ENCODE measurements at regions not wholly inside any gene's neighbourhood (a gene's known extent, or its start where the extent isn't known, plus 50 kb on each side); places are given as distances from the start of the nearest gene placed in this dataset.

DNA sequence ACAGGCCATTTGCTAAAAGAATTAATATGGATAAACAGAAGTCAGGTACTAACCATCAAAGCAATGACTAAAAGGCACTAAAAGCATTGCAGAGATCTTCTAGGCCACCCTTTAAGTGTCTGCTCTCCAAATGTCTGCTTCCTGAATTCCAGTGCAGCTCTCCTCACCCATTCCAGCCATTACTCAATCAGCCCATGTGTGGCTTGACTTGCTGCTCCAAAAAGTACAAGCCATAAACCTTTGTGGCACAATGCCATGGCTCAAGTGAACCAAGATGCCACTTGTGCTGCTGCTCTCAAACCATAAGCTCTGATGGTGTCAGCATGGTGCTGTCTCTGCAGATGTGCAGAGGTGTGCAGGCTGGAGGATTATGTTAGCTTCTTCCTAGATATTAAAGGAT lies 290.2 kb upstream of the POU5F2 start:
- TF ChIP-seq, protein P1, sequence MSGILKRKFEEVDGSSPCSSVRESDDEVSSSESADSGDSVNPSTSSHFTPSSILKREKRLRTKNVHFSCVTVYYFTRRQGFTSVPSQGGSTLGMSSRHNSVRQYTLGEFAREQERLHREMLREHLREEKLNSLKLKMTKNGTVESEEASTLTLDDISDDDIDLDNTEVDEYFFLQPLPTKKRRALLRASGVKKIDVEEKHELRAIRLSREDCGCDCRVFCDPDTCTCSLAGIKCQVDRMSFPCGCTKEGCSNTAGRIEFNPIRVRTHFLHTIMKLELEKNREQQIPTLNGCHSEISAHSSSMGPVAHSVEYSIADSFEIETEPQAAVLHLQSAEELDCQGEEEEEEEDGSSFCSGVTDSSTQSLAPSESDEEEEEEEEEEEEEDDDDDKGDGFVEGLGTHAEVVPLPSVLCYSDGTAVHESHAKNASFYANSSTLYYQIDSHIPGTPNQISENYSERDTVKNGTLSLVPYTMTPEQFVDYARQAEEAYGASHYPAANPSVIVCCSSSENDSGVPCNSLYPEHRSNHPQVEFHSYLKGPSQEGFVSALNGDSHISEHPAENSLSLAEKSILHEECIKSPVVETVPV (CRISPR knock-in tag; IDR thresholded peaks at IDR 0.05), result no peak
- no peak for TF ChIP-seq ISL1 (CRISPR knock-in tag; IDR thresholded peaks at IDR 0.05)
- TF ChIP-seq, protein P2, sequence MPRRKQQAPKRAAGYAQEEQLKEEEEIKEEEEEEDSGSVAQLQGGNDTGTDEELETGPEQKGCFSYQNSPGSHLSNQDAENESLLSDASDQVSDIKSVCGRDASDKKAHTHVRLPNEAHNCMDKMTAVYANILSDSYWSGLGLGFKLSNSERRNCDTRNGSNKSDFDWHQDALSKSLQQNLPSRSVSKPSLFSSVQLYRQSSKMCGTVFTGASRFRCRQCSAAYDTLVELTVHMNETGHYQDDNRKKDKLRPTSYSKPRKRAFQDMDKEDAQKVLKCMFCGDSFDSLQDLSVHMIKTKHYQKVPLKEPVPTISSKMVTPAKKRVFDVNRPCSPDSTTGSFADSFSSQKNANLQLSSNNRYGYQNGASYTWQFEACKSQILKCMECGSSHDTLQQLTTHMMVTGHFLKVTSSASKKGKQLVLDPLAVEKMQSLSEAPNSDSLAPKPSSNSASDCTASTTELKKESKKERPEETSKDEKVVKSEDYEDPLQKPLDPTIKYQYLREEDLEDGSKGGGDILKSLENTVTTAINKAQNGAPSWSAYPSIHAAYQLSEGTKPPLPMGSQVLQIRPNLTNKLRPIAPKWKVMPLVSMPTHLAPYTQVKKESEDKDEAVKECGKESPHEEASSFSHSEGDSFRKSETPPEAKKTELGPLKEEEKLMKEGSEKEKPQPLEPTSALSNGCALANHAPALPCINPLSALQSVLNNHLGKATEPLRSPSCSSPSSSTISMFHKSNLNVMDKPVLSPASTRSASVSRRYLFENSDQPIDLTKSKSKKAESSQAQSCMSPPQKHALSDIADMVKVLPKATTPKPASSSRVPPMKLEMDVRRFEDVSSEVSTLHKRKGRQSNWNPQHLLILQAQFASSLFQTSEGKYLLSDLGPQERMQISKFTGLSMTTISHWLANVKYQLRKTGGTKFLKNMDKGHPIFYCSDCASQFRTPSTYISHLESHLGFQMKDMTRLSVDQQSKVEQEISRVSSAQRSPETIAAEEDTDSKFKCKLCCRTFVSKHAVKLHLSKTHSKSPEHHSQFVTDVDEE (CRISPR knock-in tag; IDR thresholded peaks at IDR 0.05), result no peak
- no peak for TF ChIP-seq ZNF565 (CRISPR knock-in tag; conservative IDR thresholded peaks at IDR 0.05; ENCODE audit: low read depth)
- no peak for TF ChIP-seq TCF4 (CRISPR knock-in tag; IDR thresholded peaks at IDR 0.05; ENCODE audit: borderline replicate concordance)
- TF ChIP-seq, protein P3, sequence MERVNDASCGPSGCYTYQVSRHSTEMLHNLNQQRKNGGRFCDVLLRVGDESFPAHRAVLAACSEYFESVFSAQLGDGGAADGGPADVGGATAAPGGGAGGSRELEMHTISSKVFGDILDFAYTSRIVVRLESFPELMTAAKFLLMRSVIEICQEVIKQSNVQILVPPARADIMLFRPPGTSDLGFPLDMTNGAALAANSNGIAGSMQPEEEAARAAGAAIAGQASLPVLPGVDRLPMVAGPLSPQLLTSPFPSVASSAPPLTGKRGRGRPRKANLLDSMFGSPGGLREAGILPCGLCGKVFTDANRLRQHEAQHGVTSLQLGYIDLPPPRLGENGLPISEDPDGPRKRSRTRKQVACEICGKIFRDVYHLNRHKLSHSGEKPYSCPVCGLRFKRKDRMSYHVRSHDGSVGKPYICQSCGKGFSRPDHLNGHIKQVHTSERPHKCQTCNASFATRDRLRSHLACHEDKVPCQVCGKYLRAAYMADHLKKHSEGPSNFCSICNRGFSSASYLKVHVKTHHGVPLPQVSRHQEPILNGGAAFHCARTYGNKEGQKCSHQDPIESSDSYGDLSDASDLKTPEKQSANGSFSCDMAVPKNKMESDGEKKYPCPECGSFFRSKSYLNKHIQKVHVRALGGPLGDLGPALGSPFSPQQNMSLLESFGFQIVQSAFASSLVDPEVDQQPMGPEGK (CRISPR knock-in tag; IDR thresholded peaks at IDR 0.05; ENCODE audit: borderline replicate concordance), result no peak
- ATAC-seq, result no peak

DNA sequence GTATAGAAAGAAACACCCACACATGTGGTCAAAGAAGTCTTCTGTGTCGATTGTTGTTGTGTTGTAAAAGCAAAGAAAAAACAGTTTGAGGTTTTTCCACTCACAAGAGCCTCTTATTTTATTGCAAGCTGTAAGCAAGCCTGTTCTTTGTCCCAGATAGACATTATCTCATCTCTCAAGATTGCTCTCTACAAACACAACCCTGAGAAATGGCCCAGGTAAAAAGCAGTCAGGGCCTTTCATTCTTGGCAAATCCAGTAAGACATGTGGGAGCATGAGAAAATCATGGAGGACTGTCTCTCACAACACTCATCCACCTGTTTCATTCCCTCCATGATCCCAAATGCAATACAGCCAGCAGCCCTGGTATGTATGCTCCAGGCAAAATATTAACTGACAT lies 286.6 kb upstream of the POU5F2 start:
- ATAC-seq, result no peak
- TF ChIP-seq RARB (CRISPR knock-in tag; IDR thresholded peaks at IDR 0.05), result no peak
- TF ChIP-seq ISL1 (CRISPR knock-in tag; IDR thresholded peaks at IDR 0.05), result peak; percentile 43; the same call in 1 of the 2 replicates
- TF ChIP-seq TOX (CRISPR knock-in tag; IDR thresholded peaks at IDR 0.05; ENCODE audit: borderline replicate concordance), result no peak

DNA sequence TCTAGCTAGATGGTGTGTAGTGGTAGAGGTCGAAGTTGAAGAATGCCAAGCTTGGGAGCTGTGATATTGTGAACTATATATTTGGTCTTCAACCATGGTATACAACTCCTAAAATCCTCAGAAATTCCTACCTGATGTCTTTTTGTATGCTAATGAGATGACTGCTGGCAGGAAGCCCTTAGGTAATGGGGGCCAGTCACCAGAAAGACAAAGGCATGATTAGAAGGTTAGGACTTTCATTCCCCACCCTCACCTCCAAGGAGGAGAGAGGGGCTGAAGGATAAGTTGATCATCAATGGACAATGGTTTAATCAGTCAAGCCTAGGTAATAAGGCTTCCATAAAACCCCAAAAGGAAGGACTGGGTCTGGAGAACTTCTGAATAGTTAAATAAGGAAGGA lies 285.7 kb upstream of the POU5F2 start:
- ATAC-seq, result no peak

DNA sequence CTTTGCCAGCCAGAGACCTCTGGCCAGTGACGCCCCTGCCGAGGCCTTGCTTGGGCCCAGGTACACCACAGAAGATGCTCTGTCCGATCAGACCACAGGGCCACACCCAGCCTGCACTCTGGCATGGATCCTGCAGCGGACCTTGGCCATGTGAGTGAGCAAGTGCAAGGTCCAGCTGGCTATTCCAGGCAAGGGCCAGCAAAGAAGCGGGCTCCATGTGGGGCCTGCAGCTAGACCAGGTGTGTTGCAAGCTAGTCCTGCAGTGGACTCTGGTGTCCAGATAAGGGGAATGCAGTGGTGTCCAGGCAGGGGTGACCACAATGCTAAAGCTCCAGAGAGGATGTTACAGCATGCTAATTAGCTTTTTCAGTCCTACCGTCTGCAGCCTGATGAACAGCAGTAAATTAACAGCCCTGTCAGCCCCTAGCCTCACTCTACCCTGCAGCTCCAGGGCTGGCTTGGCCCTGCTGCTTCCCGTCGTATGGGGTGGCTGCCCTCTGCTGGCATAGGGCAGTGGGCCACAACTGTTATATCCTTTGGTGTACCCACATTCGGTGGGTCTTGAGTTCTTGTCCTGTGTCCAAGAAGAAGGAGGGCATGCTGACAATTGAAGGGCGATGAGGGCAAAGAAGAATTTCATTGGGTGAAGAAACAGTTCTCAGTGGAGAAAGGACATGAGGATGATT lies 284.5 kb upstream of the POU5F2 start:
- no peak for ATAC-seq
- TF ChIP-seq, protein P3 (CRISPR knock-in tag; IDR thresholded peaks at IDR 0.05; ENCODE audit: borderline replicate concordance), result no peak
- TF ChIP-seq GLIS3 (CRISPR knock-in tag; IDR thresholded peaks at IDR 0.05), result no peak
- TF ChIP-seq RARB (CRISPR knock-in tag; IDR thresholded peaks at IDR 0.05), result no peak
- TF ChIP-seq, protein P2 (CRISPR knock-in tag; IDR thresholded peaks at IDR 0.05), result no peak
- TF ChIP-seq ESRRG (CRISPR knock-in tag; IDR thresholded peaks at IDR 0.05), result no peak
- TF ChIP-seq ZNF70 (CRISPR knock-in tag; IDR thresholded peaks at IDR 0.05), result no peak
- no peak for TF ChIP-seq ZNF8 (CRISPR knock-in tag; IDR thresholded peaks at IDR 0.05)

More for the DNA sequence above, 285.7 kb upstream of the POU5F2 start:
- TF ChIP-seq, protein P2 (CRISPR knock-in tag; IDR thresholded peaks at IDR 0.05), result no peak
- TF ChIP-seq SNAI2 (CRISPR knock-in tag; IDR thresholded peaks at IDR 0.05) (no peak), GLIS3 (CRISPR knock-in tag; IDR thresholded peaks at IDR 0.05) (no peak), TOX (CRISPR knock-in tag; IDR thresholded peaks at IDR 0.05; ENCODE audit: borderline replicate concordance) (no peak), PPARA (CRISPR knock-in tag; IDR thresholded peaks at IDR 0.05; ENCODE audit: borderline replicate concordance) (no peak)
- TF ChIP-seq, protein P1 (CRISPR knock-in tag; IDR thresholded peaks at IDR 0.05), result no peak
